Vagina (tissue), 2 donors: ENCODE measurements at regions not wholly inside any gene's neighbourhood (a gene's known extent, or its start where the extent isn't known, plus 50 kb on each side); places are given as distances from the start of the nearest gene placed in this dataset.

Experiments used
- CTCF ChIP-seq, 3 experiments: fragments of 450-650 bp in 2 of 3; fragments of 200-600 bp in 1 of 3; sonication (generic) in 1 of 3; IDR thresholded peaks; one replicate each; pipeline ENCODE4 v1.5.1; 2017 to 2019; ENCODE audit warnings: antibody characterized with exemption in 3 of 3, mild to moderate bottlenecking in 2 of 3, moderate library complexity in 2 of 3
- POLR2A ChIP-seq, 2 donors: fragments of 450-650 bp; IDR thresholded peaks; one replicate each; pipeline ENCODE4 v1.6.1; 2017; ENCODE audit warnings: antibody characterized with exemption in 2 of 2, mild to moderate bottlenecking in 2 of 2, moderate library complexity in 2 of 2
- POLR2AphosphoS5 ChIP-seq, 2 donors: sonication (generic); formaldehyde crosslinking; IDR thresholded peaks; one replicate each; pipeline ENCODE4 v1.9.0; 2017; ENCODE audit warnings: antibody characterized with exemption in 2 of 2, mild to moderate bottlenecking in 2 of 2, low read depth in 1 of 2; ENCODE audit not compliant: insufficient read depth in 1 of 2

GRCh38 chr7:65459438-65459837 is 85.8 kb downstream of the ZNF92 start:
- TF ChIP-seq CTCF (IDR thresholded peaks at IDR 0.05): no peak
- TF ChIP-seq POLR2A (IDR thresholded peaks at IDR 0.05): no peak
- TF ChIP-seq POLR2AphosphoS5 (IDR thresholded peaks at IDR 0.05; ENCODE audit: insufficient read depth in 1 of 2, low read depth in 1 of 2): no peak
